PC-3 (cell line): ENCODE measurements at regions not wholly inside any gene's neighbourhood (a gene's known extent, or its start where the extent isn't known, plus 50 kb on each side); places are given as distances from the start of the nearest gene placed in this dataset.

Experiments
- ATAC-seq: fragments of 200-7000 bp; cut with Tn5 transposase; 2 replicates; pipeline ENCODE4 v1.9.1; 2020; ENCODE audit warnings: mild to moderate bottlenecking, moderate library complexity
- BruUV-seq: library from RNA; stranded (reverse); fragments of 400-500 nt; replicated peaks from 2 replicates; lab custom pipeline; 2021; lab: Mats Ljungman, UMichigan
- CTCF ChIA-PET: fragments of 300-600 bp; sonication (Branson Sonifier 250); formaldehyde crosslinking; loops from one replicate; lab custom pipeline; 2022; ENCODE audit warnings: antibody characterized with exemption; lab: Charles Lee
- POLR2A ChIA-PET: fragments of 300-600 bp; sonication (Branson Sonifier 250); formaldehyde crosslinking; loops from one replicate; lab custom pipeline; 2022; ENCODE audit warnings: antibody characterized with exemption; ENCODE audit not compliant: unreplicated experiment; lab: Charles Lee
- DNase-seq: peaks from one replicate; pipeline ENCODE4 v3.0.0-alpha.2; 2015
- H2AFZ ChIP-seq: fragments of 300-600 bp; sonication (generic); 2 replicates; pipeline ENCODE4 v1.6.0; 2016; ENCODE audit warnings: antibody characterized with exemption, low read length
- H3F3A ChIP-seq: fragments of 300-600 bp; sonication (generic); one replicate; pipeline ENCODE4 v1.6.0; 2017; ENCODE audit warnings: antibody characterized with exemption, low read length, control low read depth, mild to moderate bottlenecking; ENCODE audit not compliant: unreplicated experiment
- H3K27ac ChIP-seq: fragments of 300-600 bp; sonication (generic); 2 replicates; pipeline ENCODE4 v1.5.1; 2016; ENCODE audit warnings: mild to moderate bottlenecking, low read length
- H3K27me3 ChIP-seq: fragments of 300-600 bp; sonication (generic); 2 replicates; pipeline ENCODE4 v1.6.1; 2016; ENCODE audit warnings: low read length, mixed read lengths
- H3K36me3 ChIP-seq: fragments of 300-600 bp; sonication (generic); 2 replicates; pipeline ENCODE4 v1.6.1; 2016; ENCODE audit warnings: low read depth, mixed run types, low read length, mixed read lengths
- H3K4me1 ChIP-seq: fragments of 300-600 bp; sonication (generic); 2 replicates; pipeline ENCODE4 v1.5.1; 2016; ENCODE audit warnings: low read length; ENCODE audit not compliant: insufficient read depth
- H3K4me2 ChIP-seq: fragments of 300-600 bp; sonication (generic); 2 replicates; pipeline ENCODE4 v1.6.0; 2016; ENCODE audit warnings: low read length
- H3K4me3 ChIP-seq: fragments of 300-600 bp; sonication (generic); 2 replicates; pipeline ENCODE4 v1.5.1; 2016; ENCODE audit warnings: mild to moderate bottlenecking, low read length, mixed read lengths
- H3K79me2 ChIP-seq: fragments of 300-600 bp; sonication (generic); 2 replicates; pipeline ENCODE4 v1.6.1; 2017; ENCODE audit warnings: low read length, mixed read lengths
- H3K9ac ChIP-seq: fragments of 300-600 bp; sonication (generic); 2 replicates; pipeline ENCODE4 v1.6.0; 2016; ENCODE audit warnings: mild to moderate bottlenecking, low read length
- H3K9me2 ChIP-seq: fragments of 300-600 bp; sonication (generic); replicated peaks from 2 replicates; pipeline ENCODE4 v1.6.1; 2016; ENCODE audit warnings: mixed run types, low read length, mixed read lengths
- H3K9me3 ChIP-seq: fragments of 300-600 bp; sonication (generic); 2 replicates; pipeline ENCODE4 v1.6.1; 2016; ENCODE audit warnings: low read length, mixed read lengths
- H4K20me1 ChIP-seq: fragments of 300-600 bp; sonication (generic); 2 replicates; pipeline ENCODE4 v1.6.1; 2016; ENCODE audit warnings: low read length, mixed read lengths
- CTCF ChIP-seq: fragments of 300-600 bp; sonication (generic); conservative IDR thresholded peaks from 2 replicates; pipeline ENCODE4 v1.5.1; 2017; ENCODE audit warnings: antibody characterized with exemption, low read depth, mild to moderate bottlenecking, low read length
- EZH2 ChIP-seq: fragments of 300-600 bp; sonication (generic); IDR thresholded peaks from one replicate; pipeline ENCODE4 v1.6.1; 2017; ENCODE audit warnings: antibody characterized with exemption, mild to moderate bottlenecking, low read length; ENCODE audit not compliant: unreplicated experiment
- EZH2phosphoT487 ChIP-seq: fragments of 300-600 bp; sonication (generic); IDR thresholded peaks from 2 replicates; pipeline ENCODE4 v1.6.1; 2018; ENCODE audit warnings: mild to moderate bottlenecking, antibody characterized with exemption, low read length, borderline replicate concordance
- intact Hi-C: fragments of 100-400 bp; cut with micrococcal nuclease; formaldehyde crosslinking; loops from 2 replicates; pipeline ENCODE4 v1.9.0; 2023

GRCh38 chr12:119263466-119263865, 71.1 kb upstream of the CCDC60 start:
- TF ChIP-seq EZH2 (no peak), CTCF (no peak), EZH2phosphoT487 (no peak)
- BruUV-seq = no TSS peak
- H3K4me2 ChIP-seq = no peak overlapping the region
- ChIA-PET POLR2A (no interaction called here), CTCF (no interaction called here)
- no peaks in the 10 kb centered on the region for H3K9me2 ChIP-seq
- H3K79me2 ChIP-seq = no peaks in the 10 kb centered on the region
- no peak overlapping the region for H2AFZ ChIP-seq
- no peaks in the 10 kb centered on the region for H3K4me1 ChIP-seq
- H3K9ac ChIP-seq = no peak overlapping the region
- no peak overlapping the region for H3K4me3 ChIP-seq
- H3K27me3 ChIP-seq = no peaks in the 10 kb centered on the region
- no peaks in the 10 kb centered on the region for H3K9me3 ChIP-seq
- no peak for ATAC-seq
- no peaks in the 10 kb centered on the region for H3K36me3 ChIP-seq
- intact Hi-C loops = no loop called here
- no peak for DNase-seq
- H3F3A ChIP-seq = no peaks in the 10 kb centered on the region
- H3K27ac ChIP-seq = no peak overlapping the region
- H4K20me1 ChIP-seq = no peaks in the 10 kb centered on the region

GRCh38 chr12:119266963-119267362, 67.6 kb upstream of the CCDC60 start:
- Histone ChIP-seq H3K9me3 (peaks cover 11% of the 10 kb centered on the region; the same call in 1 of the 2 replicates), H4K20me1 (no peaks in the 10 kb centered on the region), H3K4me1 (no peaks in the 10 kb centered on the region), H3F3A (no peaks in the 10 kb centered on the region), H3K4me3 (no peak overlapping the region), H3K27ac (no peak overlapping the region), H2AFZ (no peak overlapping the region), H3K36me3 (no peaks in the 10 kb centered on the region), H3K79me2 (no peaks in the 10 kb centered on the region), H3K9ac (no peak overlapping the region), H3K27me3 (no peaks in the 10 kb centered on the region), H3K4me2 (no peak overlapping the region), H3K9me2 (no peaks in the 10 kb centered on the region)
- CTCF ChIA-PET = no interaction called here
- TF ChIP-seq CTCF (no peak), EZH2 (no peak), EZH2phosphoT487 (no peak)
- no peak for DNase-seq
- intact Hi-C loops = no loop called here
- POLR2A ChIA-PET = no interaction called here
- BruUV-seq = no TSS peak
- ATAC-seq = no peak

- H3K79me2 ChIP-seq = no peaks in the 10 kb centered on the region
- peaks cover 9% of the 10 kb centered on the region; the same call in 1 of the 2 replicates for H3K9me3 ChIP-seq
- ChIA-PET CTCF (no interaction called here), POLR2A (no interaction called here)
- H3K4me1 ChIP-seq = no peaks in the 10 kb centered on the region
- H3K27ac ChIP-seq = no peak overlapping the region
- H3K4me3 ChIP-seq = no peak overlapping the region
- TF ChIP-seq EZH2 (no peak), EZH2phosphoT487 (no peak), CTCF (no peak)
- H3F3A ChIP-seq = no peaks in the 10 kb centered on the region
- ATAC-seq = no peak
- H3K9ac ChIP-seq = no peak overlapping the region
- DNase-seq = no peak
- no peak overlapping the region for H2AFZ ChIP-seq
- H3K4me2 ChIP-seq = no peak overlapping the region
- no peaks in the 10 kb centered on the region for H4K20me1 ChIP-seq
- H3K27me3 ChIP-seq = 0 out of 2 replicates have a peak, but pooled peaks cover 8% of the 10 kb centered on the region
- H3K9me2 ChIP-seq = no peaks in the 10 kb centered on the region
- intact Hi-C loops = no loop called here
- H3K36me3 ChIP-seq = no peaks in the 10 kb centered on the region
- BruUV-seq = no TSS peak
Observed at GRCh38 chr12:119274636-119275065, 59.9 kb upstream of the CCDC60 start.
